Left colon (tissue), 2 donors: ENCODE measurements at regions not wholly inside any gene's neighbourhood (a gene's known extent, or its start where the extent isn't known, plus 50 kb on each side); places are given as distances from the start of the nearest gene placed in this dataset.

Experiments used
- ATAC-seq: fragments of 200-7000 bp; cut with Tn5 transposase; one replicate; pipeline ENCODE4 v1.9.1; 2020; ENCODE audit warnings: mild to moderate bottlenecking, moderate library complexity
- DNase-seq, 2 donors: peaks; one replicate each; pipeline ENCODE4 v3.0.0-alpha.2; 2020
- intact Hi-C, 2 donors: fragments of 100-400 bp; cut with DNase I in 1 of 2; cut with micrococcal nuclease in 1 of 2; formaldehyde crosslinking; loops; one replicate each; pipeline versions ENCODE4 v1.11.2 to v1.14.0; 2022; cut with DNase I, micrococcal nuclease
- donor health status: DM: no; HTN: no; CAD: no.
- donor health status: DM: yes; HTN: yes; CAD: no.

DNA sequence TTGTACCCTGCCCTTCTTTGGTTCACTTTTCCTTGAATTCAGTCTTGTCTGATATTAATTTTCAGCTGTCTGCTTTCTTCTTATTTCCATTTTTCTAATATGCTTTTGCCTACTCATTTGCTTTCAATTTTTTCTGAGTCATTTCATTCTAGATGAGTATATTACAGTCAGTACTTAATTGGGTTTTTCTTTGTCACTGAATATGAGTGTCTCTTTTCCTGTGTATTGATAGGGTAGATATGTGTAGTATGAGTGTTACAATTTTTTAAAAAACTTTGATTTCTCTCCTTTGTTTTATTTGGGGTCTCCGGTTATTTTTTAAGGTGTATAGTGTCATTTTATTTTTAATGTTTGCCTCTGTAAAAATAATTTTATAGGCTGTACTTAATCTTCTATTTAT lies 222.2 kb downstream of the IDS start:
- intact Hi-C loops = no loop called here
- DNase-seq (no peak), ATAC-seq (no peak)

DNA sequence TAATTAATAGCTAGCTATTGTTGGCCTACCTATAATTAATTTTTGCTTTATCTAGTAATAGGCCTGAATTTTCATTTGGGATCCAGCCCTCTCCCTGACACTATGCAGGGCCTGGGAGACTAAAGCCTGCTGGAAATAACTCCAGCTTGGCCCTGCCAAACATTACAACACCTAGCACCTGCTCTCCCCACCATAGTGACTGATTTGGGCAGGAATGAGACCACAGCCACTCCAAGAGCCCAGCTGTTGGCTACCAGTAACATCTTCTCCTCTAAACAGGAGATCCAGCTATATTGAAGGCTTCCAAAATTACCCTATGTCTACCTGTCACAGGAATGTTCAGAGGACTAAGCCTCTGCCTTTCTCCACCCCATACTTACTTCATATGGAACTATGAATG lies 225.1 kb downstream of the IDS start:
- no peak for ATAC-seq
- intact Hi-C loops = no loop called here
- DNase-seq = no peak

DNA sequence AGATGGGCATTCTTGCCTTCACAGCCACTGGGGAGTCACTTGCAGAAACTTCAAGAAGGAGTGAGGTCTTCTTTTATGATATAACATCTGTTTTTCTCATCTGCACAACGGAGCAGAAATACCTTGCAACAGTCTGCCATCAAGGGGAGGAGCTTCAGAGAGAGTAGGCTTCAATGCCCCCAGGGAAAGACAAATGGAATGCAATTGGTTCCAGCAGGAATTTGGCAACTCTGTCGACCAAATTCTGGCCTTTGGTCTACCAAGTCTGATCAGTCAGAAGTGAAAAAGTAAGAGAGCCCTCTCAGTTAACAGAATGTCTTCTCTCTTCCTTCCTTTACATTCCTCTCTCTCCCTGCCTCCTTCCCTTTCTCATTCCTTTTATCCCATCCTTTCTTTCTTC lies 229.3 kb downstream of the IDS start:
- no peak for ATAC-seq
- intact Hi-C loops = no loop called here
- DNase-seq = no peak

DNA sequence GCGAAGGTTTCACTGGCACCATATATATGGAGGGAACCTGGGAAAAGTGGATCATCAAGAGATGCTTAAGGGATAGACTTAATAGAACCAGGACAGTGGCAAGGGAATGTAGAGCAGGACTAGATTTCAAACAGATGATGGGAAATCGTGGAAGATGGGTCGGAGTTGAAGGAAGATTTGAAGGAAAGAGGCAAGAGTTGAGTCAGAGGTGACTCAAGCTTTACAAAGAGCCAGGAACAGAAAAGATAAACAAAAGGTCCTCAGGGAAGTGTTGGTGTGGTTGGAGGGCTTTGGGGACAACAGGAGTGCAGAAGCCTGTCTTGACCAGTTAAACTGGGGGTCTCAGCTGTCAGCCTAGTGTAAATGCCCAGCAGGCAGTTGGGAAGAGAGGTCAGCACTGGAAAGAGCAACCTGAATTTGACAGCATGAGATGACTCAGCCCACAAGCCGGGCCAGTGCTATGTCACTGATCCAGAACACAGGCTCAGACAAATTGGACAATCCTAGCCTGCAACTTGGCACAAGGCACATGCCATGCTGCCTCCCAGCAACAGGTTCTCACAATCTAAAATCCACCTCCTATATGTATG lies 230.5 kb downstream of the IDS start:
- intact Hi-C loops = no loop called here
- DNase-seq = no peak
- ATAC-seq = no peak

DNA sequence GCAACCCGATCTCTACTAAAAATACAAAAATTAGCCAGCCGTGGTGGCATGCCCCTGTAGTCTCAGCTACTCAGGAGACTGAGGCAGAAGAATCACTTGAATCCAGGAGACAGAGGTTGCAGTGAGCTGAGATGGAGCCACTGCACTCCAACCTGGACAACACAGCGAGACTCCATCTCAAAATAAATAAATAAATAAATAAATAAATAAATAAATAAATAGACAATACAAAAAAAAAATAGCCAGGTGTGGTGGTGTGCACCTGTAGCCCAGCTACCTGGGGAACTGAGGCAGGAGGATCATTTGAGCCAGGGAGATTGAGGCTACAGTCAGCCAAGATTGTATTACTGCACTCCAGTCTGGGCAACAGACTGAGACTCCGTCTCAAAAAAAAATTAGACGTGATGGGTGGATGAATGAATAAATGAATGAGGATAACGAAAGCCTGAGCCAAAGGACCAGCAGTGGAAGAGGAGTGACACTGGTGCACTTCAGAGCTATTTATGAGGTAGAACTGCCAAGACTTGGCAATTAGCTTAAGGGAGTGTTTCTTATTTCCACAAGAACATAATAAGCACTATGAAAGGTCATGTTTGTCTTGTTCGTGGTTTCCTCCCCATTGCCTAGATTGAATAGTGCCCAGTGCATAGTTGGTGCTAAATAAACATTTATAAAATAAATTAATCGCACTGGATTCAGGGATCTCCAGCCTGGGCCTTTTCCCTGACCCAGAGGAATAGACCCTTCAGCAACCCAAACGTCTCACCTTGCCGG lies 232.2 kb downstream of the IDS start:
- no peak for ATAC-seq
- intact Hi-C loops = no loop called here
- DNase-seq = no peak

DNA sequence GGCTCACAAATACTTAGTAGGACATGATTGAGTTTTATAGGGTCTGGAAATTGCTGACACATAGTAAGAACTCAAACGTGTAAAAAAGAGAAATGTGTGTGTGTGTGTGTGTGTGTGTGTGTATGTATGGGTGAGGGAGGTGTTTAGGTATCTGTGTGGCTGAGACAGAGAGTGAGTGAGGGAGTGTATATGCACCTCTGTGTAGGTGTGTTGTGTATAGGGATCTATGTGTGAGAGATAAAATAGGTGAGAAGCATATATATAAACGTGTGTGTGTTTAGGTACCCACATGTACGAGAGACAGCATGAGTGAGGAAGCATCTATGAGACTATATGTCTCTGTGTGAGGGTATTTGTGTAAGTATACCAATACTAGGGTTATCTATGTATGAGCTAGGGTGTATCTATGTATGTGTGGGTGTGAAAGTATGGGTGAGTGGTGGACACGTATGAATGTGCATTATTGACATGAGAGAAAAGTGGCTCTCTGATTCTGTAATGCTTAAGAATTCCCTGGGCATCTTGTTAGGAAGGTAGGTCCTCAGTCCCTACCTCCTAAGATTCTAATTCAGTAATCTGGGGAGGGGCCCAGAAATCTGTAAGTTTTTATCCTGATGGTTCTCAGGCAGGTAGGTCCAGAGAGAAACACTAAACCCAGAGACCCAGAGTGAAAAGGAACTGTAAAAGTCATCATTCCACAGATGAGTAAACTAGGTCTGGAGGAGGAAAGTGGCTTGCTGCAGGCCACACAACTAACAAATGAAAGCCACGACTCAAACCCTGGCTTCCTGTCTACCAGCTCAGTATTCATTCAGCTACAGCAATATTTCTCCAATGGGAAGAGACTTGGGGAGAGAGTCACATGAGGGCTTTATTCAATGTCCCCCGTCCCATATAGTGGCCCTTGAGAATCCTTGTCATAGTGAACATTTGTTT lies 237.0 kb downstream of the IDS start:
- no peak for DNase-seq
- no peak for ATAC-seq
- intact Hi-C loops = no loop called here

DNA sequence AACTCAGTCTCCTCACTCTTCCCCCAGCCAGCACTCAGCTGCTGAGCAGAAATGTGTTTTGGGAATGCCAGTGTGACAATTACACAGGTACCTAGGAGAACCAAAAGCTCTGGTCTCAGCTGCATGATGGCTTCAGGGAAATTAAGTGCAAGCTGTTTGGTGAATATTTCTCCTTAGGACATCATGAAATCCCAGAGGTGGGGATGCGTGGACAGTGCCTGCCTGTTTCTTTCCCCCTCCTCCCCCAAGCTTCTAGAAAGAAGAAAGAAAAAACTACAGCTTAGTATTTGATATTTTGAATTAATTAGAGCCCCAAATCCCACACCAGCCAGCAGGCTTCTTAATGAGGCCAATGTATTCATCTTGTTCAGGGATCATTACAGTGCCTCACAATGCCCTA lies 243.0 kb downstream of the IDS start:
- ATAC-seq (no peak), DNase-seq (no peak)
- intact Hi-C loops = no loop called here

DNA sequence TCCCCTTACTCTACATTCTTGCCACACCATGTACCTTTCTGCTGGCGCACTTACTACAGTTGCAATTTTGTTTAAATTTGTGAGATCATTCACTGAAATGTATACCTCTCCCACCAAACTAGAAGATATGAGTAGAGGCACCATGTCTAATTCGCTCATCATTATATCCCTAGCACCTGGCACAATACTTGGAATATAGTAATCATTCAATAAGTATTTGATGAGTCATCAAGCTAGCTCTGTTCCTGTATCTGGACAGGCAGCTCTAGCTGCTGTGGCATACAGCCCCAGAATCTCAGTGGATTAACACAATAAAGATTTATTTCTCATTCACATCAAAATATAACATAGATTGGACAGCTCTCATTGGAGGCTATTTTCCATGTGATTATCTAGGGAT lies 245.9 kb downstream of the IDS start:
- no peak for ATAC-seq
- intact Hi-C loops = no loop called here

DNA sequence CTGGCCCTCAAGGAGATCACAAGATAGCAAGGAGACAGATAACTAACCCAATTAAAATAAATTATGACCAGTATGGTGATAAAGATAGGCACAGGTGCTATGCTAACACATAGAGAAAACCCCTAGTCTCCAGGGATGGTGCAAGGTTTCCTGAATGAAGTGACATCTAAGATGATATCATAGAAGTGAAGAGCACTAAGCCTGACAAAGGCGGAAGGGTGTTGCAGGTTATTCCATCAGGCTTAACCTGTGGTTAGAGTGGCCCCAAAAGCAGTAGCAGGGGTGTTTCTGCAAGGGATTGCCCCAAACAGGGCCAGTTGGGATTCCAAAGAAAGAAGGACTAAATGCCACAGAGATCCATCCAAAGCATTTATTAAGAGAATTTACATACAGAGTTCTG lies 249.2 kb downstream of the IDS start:
- intact Hi-C loops = no loop called here
- DNase-seq = no peak
- ATAC-seq = no peak

More for the DNA sequence above, 245.9 kb downstream of the IDS start:
- DNase-seq = no peak

DNA sequence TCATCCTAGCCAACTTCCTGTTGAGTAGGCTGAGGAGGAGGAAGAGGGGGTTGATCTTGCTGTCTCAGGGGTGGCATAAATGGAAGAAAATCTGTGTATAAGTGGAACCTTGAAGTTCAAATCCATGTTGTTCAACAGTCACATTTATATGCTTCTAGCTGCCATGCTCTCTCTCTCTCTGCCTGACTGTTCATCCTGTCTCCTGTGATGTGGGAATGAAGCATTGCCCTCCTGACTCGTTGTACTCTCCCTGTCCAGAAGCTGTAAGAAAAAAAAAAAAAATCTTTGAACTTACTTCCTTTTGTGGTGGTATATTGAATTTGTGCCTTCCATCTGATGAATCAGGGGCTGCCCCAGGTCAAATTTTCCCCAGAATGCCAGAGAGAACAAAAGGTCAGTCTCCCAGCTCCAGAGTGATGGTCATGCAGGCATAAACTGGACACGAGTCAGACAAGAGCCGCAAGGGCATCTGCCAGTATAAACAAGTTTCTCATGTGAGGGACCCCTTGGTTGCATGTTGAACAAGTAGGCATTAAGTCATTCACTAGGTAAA lies 257.0 kb downstream of the IDS start:
- no peak for DNase-seq
- no peak for ATAC-seq
- intact Hi-C loops = no loop called here

DNA sequence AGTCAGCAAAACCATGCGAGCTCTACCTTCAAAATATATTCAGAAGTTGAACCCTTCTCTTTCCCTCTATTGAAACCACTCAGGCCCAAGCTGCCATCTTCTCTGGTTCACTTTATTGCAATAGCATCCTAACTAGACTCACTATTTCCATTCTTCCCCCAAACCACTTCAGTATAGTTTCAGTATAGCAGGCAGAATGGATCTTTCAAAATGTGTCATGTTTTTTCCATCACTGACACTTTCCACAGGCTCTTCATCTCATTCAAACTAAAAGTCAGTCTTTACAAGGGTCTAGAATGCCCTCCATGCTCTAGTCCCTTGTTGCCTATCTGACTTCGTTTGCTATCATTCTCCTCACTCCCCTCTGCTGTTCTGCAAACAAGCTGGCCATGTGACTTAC lies 274.4 kb downstream of the IDS start:
- intact Hi-C loops = no loop called here
- no peak for DNase-seq
- no peak for ATAC-seq

DNA sequence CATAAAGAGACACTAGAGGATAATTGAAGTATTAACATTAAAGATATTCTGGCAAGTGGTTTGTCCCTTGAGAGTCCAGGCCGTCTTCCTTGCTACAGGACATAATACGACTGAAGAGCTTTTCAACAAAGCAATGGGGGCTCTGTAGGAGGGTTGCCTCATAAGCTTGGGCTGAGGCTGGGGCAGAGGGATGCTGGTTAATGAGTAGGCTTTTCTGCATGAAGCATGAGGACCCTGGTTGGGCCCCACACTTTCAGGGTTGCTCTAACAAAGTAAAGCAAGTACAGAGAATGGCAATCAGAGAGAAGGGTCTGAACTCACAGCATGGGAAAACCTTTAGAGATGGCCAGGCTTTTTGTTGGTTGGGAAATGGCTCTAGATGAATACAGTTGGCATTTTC lies 281.3 kb downstream of the IDS start:
- DNase-seq (no peak), ATAC-seq (no peak)
- intact Hi-C loops = no loop called here

DNA sequence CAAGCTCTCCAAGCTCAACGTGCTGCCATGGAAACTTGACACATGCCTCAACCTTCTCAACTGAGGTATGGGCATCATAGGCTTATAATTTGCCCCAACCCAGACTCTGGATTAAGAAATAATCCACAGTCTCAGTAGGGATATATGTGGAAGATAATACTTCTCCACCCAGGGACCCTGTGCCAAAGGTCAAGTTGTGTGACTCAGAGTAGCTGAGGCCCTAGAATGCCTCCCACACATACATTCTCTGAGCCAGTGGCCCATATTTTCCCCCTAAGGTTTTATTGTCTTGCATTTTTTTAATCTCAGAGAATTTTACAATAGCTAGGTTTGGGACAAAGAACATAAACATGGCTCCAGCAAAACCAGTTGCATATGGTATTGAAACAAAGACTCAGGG lies 283.1 kb downstream of the IDS start:
- ATAC-seq = no peak
- intact Hi-C loops = no loop called here
- DNase-seq = no peak

DNA sequence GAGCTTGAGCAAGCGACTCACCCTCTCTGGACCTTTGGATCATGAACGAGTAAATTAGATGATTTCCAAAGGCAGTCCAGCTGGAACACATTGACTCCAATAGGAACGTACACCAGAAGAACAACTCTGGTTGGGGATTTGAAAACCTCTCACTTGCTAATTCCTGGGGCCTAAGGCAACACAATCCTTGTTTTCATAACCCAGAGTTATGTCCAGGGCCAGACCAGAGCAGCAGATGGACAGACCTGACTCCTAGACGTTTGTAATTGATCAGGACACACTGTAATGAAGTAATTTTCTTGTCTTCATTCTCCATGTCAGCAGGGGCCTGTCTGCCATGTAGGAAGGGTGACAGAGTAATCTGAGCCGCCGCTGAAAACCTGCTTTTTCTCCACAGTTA lies 283.9 kb downstream of the IDS start:
- intact Hi-C loops = no loop called here
- DNase-seq (no peak), ATAC-seq (no peak)

DNA sequence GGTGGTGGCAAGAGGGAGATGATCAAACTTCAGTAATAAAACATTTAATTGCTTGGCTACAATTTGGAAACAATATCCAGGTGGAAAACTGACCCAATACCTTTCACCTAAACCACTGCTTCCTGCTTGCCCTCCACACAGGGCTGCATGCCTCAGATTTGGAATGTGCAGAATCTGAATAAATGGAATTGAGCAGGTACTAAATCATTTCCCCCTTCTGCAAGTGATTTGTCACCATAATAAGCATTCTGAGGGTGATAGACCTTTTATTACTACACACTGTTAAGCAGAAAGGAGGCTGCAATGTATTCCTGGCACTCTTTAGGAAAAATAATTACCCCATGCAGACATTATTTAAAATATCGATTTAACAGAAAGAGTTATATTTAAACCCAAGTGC lies 291.8 kb downstream of the IDS start:
- DNase-seq (no peak), ATAC-seq (no peak)
- intact Hi-C loops = no loop called here

DNA sequence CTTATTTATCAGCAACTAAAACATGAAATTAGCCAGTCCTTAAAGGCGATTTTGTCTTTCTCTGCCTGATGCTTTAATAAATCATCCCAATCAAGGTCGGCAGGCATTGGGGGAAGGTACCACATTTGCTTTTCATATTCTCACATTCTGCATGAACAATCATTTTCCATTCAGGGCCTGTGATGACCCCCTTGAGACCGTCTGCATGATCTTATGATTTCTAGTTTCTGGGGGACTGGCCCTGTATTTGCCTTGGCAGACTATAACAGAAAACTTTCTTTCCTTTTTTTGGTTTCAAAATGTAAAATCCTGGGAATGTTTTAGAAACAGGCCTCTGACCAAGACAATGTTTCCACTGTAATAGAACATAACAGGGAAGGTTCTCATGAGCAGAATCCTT lies 296.8 kb downstream of the IDS start:
- intact Hi-C loops = no loop called here
- ATAC-seq = no peak

DNA sequence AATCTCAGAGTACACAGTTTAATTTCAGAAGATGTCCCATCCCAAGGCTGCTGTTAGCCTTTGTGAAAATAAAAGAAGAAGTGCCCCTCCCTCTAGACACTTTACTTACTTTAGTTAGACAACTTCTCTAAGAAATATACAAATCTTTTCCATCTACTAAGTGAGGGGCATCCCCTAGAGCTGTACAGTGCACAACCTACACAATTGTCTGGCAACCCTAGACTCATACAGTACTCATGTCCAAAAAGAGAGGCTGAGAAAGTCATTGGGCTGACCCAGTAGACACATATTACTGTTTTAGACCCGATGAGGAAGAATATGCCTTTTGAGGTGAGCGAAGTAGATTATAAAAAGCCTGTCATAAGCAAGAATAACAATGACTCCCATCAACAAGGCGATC lies 297.6 kb downstream of the IDS start:
- no peak for DNase-seq
- ATAC-seq = no peak
- intact Hi-C loops = no loop called here

More for the DNA sequence above, 296.8 kb downstream of the IDS start:
- no peak for DNase-seq

DNA sequence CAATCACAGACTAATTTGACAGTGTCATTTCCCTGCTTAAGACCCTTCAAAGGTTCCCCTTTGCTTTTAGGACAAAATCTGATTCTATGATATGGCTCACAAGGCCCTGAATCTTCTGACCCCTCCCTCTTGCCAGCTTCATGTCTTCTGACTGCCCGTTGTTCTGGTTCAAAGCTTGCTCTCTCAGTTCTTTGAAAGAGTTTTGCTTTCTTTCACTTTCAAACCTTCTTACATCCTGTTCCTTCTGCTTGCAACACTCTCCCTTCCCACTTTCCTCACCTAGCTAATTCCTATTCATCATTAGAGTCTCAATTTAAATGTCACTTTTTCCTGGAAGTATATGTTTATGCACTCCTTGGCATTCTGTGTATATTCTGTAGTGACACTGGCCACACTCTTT lies 299.2 kb downstream of the IDS start:
- DNase-seq = no peak
- ATAC-seq = no peak
- intact Hi-C loops = no loop called here

DNA sequence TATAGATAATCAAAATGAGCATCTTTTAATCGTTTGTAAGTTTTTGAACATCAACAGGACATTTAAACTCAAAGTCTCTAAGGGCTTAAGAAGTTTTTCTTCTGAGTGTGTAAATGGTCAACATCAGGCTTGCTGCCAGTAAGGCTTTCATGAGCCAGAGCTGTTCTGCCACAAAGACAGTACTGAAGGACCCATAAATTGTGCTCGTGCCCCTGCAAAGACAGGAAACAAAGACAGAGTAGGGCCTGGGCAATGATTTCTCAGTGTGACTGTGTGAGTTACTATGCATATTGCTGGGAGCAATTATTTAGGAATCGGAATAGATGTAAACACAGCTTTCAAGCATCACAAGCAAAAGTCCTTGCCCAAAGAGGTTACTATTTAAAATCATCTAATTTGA lies 300.0 kb downstream of the IDS start:
- ATAC-seq (no peak), DNase-seq (no peak)
- intact Hi-C loops = no loop called here

DNA sequence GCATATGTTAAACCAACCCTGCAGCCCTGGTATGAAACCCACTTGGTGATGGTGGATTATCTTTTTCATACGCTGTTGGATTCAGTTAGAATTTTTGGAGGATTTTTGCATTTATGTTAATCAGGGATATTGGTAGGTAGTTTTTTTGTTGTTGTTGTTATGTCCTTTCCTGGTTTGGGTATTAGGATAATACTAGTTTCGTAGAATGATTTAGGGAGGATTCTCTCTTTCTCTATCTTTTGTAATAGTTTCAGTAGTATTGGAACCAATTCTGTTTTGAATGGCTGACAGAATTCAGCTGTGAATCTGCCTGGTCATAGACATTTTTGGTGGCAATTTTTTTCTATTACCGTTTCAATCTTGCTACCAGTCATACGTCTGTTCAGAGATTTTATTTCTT lies 305.4 kb downstream of the IDS start:
- DNase-seq = no peak
- ATAC-seq = no peak
- intact Hi-C loops = no loop called here
